GM12864 (cell line): ENCODE measurements at regions not wholly inside any gene's neighbourhood (a gene's known extent, or its start where the extent isn't known, plus 50 kb on each side); places are given as distances from the start of the nearest gene placed in this dataset.

ENCODE experiments used
- DNase-seq: peaks from one replicate; pipeline ENCODE4 v3.0.0-alpha.2; 2011; ENCODE audit warnings: low read depth
- H3K4me3 ChIP-seq: 2 replicates; pipeline ENCODE4 v1.5.1; 2011; ENCODE audit warnings: mild to moderate bottlenecking, low read depth, low read length, control low read depth
- CTCF ChIP-seq: IDR thresholded peaks from 2 replicates; pipeline ENCODE4 v1.5.1; 2011; ENCODE audit warnings: low read depth, mild to moderate bottlenecking, moderate library complexity, low read length, control low read depth, inconsistent platforms; ENCODE audit errors: missing control alignments

DNA sequence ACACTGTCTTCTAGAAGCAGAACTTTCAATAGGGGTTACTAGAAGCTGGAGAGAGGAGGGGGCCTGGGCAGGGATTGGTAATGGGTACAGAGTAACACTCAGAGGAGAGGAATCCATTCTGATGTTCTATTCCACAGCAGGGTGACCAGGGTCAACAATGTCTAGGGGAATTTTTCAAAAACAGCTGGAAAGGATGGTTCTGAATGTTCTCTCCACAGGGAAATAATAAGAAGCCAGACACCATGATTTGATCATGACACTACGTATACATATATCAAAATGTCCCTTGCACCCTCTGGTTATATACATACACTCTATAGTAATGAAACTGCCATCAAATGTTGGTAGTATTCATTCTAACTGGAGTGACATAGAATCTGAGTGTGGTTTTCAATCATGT lies 111.2 kb upstream of the TOP3B start:
- no peak for TF ChIP-seq CTCF
- H3K4me3 ChIP-seq: no peak overlapping the region
- DNase-seq: no peak

- no peak overlapping the region for H3K4me3 ChIP-seq
- TF ChIP-seq CTCF: no peak
Measured at GRCh38 chr22:22092974-22093373, 110.4 kb upstream of the TOP3B start.

DNA sequence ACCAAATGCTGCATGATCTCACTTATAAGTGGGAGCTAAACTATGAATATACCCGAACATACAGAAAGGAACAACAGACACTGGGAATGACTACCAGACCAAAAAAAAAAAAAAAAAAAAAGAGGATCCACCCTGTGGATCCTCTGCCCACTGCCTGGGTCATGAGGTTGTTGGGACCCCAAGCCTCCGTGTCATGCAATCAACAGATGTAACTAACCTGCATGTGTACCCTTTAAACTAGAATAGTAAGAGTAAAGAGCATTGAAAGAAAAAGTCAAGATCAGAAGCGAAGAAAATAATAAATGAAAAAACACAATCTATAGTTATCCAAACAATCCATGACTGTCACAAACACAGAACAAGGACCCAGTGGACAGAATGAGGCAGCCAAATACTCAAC lies 109.5 kb upstream of the TOP3B start:
- TF ChIP-seq CTCF: no peak
- DNase-seq: no peak
- no peak overlapping the region for H3K4me3 ChIP-seq

More at GRCh38 chr22:22092974-22093373, 110.4 kb upstream of the TOP3B start:
- DNase-seq: no peak

GRCh38 chr22:22091400-22091878 lies 108.9 kb upstream of the TOP3B start:
- no peak for DNase-seq
- TF ChIP-seq CTCF: no peak

GRCh38 chr22:22090650-22091399 lies 108.2 kb upstream of the TOP3B start:
- DNase-seq: no peak
- H3K4me3 ChIP-seq: no peak overlapping the region
- TF ChIP-seq CTCF: no peak

More at GRCh38 chr22:22091400-22091878, 108.9 kb upstream of the TOP3B start:
- H3K4me3 ChIP-seq: no peak overlapping the region

- no peak for DNase-seq
- TF ChIP-seq CTCF: no peak
- no peak overlapping the region for H3K4me3 ChIP-seq
Measured at GRCh38 chr22:22089459-22090308, 107.1 kb upstream of the TOP3B start.
